HG02759 (cell line): ENCODE measurements at regions not wholly inside any gene's neighbourhood (a gene's known extent, or its start where the extent isn't known, plus 50 kb on each side); places are given as distances from the start of the nearest gene placed in this dataset.
"Not testable (repeated sequence)": the region's sequence is repeated elsewhere in the genome, so short reads cannot be mapped to it uniquely, and the experiment has no call there.

Experiments
- ATAC-seq: cut with Tn5 transposase; IDR thresholded peaks from one replicate; pipeline ENCODE4 v1.9.1; 2021; ENCODE audit warnings: mild to moderate bottlenecking, moderate library complexity; ENCODE audit not compliant: unreplicated experiment

DNA sequence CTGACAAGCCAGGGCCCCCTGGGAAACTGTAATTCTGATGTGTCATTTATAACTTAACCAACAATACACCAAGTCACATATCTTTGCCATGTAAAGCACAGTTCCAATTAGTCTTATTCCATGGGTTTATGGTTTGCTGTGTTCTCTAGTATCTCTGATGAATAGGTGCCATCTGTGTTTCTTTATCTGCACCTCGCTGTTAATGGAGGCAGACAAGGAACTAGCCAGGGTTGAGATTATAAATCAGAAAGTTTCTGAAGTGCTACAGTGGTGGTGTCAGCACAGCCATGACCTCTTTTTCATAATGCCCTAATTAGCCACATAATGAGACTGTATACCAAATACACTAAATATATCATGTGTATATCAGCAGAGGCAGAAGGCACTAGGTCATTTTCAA is 866.4 kb downstream of the PLOD2 start:
- ATAC-seq: no peak

GRCh38 chr3:145307272-145307671 is 853.7 kb downstream of the PLOD2 start:
- no peak for ATAC-seq

DNA sequence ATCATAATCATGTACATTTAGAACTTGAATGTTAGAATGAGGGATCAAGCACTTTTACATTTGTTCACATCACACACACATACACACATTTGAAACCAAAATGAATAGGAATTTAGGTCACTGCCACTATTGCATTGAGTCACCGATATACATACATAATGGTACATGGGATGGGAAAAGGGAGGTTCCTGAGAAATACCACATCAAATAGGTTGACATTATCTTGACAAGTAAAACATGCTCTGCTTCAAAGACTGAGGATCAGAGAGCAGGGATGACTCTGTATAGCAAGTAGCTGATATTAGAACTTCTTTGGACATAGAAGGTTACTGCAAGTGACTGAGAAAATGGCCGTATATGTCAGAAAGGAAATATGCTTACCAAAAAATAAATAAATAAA is 847.2 kb downstream of the PLOD2 start:
- no peak for ATAC-seq

- ATAC-seq: not testable (repeated sequence)
Measured at GRCh38 chr3:145316253-145316652, 844.7 kb downstream of the PLOD2 start.

- ATAC-seq: no peak
Measured at GRCh38 chr3:145326666-145327065, 834.3 kb downstream of the PLOD2 start.

- ATAC-seq: not testable (repeated sequence)
Measured at GRCh38 chr3:145333427-145333826, 827.6 kb downstream of the PLOD2 start.

GRCh38 chr3:145333931-145334330 is 827.1 kb downstream of the PLOD2 start:
- no peak for ATAC-seq

DNA sequence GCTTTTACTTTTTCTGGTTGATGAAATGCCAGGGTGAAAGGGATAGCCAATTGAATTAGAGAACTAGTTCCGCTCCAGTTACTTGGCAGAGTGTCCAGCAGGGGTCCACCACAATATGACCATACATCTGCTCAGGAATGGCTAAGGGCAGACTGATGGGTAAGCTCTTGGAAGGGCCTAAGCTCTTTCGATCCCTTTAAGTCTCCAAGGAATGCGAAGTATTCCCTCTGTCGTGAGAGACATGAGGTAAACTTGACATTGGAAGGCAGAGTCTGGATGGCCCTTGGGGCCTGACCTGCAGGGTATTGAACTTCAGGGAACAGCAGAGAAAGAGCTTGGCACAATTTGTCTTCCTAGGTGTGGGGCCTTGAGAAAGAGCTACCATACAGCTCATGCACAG is 805.8 kb downstream of the PLOD2 start:
- no peak for ATAC-seq

DNA sequence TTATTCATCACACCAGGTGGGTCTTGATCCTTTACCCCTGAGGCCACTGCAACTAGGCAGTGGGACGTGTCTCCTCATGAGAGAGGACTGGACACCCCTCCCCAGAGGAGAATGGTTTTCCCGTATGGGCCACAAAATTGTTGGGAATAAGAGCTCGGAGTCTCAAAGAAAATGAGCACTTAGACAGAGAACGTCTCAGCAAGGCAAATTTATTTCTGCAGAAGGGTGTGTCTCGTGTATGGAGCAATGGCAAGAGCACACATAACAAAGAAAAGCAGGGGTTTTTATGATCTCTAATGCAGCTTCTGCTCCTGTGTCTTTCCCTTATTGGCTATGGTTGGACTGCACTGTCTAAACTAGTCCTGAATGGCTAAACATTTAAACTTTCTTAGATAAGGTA is 803.5 kb downstream of the PLOD2 start:
- ATAC-seq: no peak

DNA sequence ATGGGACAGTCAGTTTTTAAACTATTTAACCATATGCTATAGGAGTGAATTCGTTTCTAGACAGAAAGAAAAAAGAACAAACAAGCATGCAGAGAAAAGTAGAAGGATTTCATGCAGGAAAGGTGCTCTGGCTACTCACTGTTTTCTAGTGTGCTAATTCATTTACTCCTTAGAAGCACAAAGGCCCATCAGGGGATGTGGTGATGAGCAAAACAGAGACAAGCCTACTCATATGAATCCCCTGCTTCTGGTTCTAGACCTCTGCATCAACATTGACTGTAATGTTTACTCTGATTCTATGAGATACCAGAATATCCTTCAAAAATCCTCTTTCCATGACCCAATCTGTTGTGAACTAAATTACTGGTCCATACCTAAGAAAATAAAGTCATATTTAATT is 801.9 kb downstream of the PLOD2 start:
- ATAC-seq: no peak

DNA sequence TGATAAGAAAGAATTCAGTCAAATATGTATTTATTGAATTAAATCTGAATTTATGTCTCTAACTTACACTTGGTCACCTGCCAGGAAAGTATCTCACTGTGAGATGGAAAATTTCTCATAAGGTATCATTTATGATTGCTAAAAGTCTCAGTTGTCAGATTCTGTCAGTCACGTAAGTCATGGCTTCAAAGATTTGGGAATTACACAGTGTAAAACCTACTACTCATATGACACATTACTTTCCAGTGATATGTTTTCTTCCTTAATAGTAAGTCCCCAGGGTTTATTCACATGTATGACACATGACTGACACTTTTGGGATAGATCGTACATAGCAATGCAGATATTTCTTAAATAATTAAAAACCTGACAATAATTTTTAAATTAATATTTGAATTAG is 792.2 kb downstream of the PLOD2 start:
- no peak for ATAC-seq

DNA sequence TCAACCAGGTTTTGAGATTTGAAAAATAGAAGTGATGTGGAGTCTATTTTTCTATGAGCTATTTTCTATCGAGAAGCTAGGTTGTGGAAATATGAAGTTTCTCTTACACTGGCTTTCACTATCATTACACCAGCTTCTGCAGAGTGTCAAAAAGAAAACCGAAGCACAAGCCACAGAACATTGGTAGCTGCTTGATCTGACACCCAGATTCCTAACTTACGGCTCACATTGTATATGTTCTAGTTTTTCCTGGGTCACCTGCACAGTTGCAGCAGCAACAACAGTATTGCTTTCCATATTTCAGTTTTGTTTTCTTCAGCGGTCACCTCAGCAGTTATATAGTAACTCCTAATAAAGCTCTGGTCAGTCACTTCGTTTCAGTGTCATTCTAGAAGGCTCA is 790.1 kb downstream of the PLOD2 start:
- ATAC-seq: no peak

DNA sequence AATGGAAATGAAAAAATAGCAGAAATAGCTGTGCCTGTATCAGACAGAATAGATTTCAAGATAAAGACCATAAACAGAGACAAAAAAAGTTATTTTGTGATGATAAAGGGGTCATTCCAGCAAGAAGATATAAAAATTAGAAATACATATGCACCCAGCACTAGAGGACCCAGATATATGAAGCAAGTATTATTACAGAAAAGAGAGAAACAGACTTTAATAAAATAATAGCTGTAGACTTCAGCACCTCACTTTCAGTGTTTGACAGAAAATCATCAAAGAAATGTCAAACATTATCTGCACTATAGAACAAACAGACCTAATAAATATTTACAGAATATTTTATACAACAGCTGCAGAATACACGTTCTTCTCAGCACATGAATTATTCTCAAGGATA is 783.7 kb downstream of the PLOD2 start:
- ATAC-seq: no peak

- no peak for ATAC-seq
Measured at GRCh38 chr3:145383416-145383815, 777.6 kb downstream of the PLOD2 start.

DNA sequence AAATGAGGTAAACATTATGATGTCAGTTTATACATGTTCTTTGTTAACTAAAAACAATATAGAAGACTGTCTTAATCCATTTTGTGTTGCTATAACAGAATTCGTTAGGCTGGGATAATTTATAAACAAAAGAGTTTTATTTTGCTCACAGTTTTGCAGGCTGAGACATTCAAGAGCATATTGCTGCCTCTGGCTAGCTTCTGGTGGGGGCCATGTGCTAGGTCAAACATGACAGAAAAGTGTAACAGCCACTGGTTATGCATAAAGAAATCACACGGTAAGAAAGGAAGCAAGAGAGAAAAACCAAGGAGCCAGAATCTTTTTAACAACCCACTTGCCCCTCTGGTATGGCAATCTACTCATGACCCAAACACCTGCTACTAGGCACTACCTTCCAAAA is 776.7 kb downstream of the PLOD2 start:
- ATAC-seq: no peak

- ATAC-seq: no peak
Measured at GRCh38 chr3:145387211-145387610, 773.8 kb downstream of the PLOD2 start.

GRCh38 chr3:145395421-145395820 is 765.6 kb downstream of the PLOD2 start:
- no peak for ATAC-seq

- ATAC-seq: no peak
Measured at GRCh38 chr3:145411605-145412004, 749.4 kb downstream of the PLOD2 start.

DNA sequence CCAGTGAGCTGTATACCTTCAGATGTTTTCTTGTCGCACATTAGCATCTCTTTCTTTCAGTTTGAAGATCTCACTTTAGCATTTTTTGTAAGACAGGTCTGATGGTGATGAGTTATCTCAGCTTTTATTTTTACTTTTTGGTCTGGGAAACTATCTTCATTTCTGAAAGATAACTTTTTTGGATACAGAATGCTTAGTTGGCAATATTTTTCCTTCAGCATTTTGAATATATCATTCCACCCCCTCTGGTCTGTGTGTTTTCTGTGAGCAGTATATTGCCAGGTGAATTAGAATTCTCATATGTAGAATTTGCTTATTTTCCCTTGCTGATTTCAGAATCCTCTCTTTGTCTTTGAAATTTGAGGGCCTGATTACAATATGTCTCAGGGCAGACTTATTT is 743.3 kb downstream of the PLOD2 start:
- no peak for ATAC-seq

DNA sequence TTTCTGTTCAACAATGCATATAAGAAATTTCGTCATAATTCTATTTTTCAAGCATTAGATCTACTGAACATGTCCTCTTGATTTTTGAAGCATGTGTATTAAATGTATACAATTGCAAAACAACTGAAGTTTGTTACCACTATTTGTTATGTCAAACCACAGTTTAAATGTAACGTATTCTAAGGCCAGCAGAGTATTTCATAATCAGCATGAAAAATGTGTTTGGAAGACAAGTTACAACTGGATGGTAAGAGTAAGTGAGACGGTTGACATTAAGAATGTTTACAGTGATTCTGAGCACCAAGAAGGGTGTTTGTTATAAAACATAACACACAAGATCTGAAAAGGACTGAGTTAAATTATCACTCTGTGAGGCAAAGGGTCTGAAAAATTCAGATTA is 738.4 kb downstream of the PLOD2 start:
- ATAC-seq: no peak

GRCh38 chr3:145427355-145427754 is 733.6 kb downstream of the PLOD2 start:
- no peak for ATAC-seq

DNA sequence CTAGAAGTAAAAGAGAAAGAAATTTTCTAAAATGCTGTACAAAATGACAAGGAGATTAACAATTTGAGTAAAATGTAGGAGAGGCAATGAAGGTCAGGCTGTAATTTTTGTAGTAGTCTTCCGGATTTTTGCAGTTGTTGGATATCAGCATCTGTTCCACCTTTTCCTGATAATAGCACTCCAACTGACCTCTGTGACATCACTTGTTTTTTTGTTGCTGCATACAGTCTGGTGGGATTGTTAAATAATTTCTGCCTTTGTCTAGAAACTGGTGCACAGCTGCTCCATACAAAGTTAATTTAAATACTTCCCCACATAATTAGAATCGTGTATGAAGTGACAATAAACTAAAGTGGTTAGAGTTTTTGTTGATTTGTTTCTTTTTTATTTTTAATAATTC is 731.4 kb downstream of the PLOD2 start:
- no peak for ATAC-seq

- ATAC-seq: no peak
Measured at GRCh38 chr3:145448436-145448835, 712.5 kb downstream of the PLOD2 start.
